ENCODE measurements at regions not wholly inside any gene's neighbourhood (a gene's known extent, or its start where the extent isn't known, plus 50 kb on each side); places are given as distances from the start of the nearest gene placed in this dataset.

GRCh38 chr7:145327646-145328045, 491.8 kb upstream of the TPK1 start:
- ChIA-PET CTCF (ENCODE audit: partially characterized antibody) (no interaction called here), POLR2A (ENCODE audit: partially characterized antibody) (no interaction called here)
- no peak for FAIRE-seq
- no peak overlapping the region for H2BK20ac ChIP-seq (ENCODE audit: low read length)
- H4K5ac ChIP-seq (ENCODE audit: insufficient read length, low read depth, low read length) = no peak overlapping the region
- no peak overlapping the region for H2BK120ac ChIP-seq (replicated peaks; ENCODE audit: low read depth, low read length)
- H4K91ac ChIP-seq (replicated peaks; ENCODE audit: insufficient read length, low read length) = no peak overlapping the region
- no peak overlapping the region for H3K4me2 ChIP-seq (ENCODE audit: insufficient read depth in 1 of 2, low read depth in 2 of 2, low read length in 2 of 2)
- H3K79me1 ChIP-seq (ENCODE audit: low read depth, low read length) = no peaks in the 10 kb centered on the region
- no peak overlapping the region for H3K4ac ChIP-seq (replicated peaks; ENCODE audit: insufficient read length, low read depth, low read length)
- no peak overlapping the region for H2BK5ac ChIP-seq (ENCODE audit: low read depth, low read length)
- H2AK5ac ChIP-seq (ENCODE audit: low read depth, low read length) = no peak overlapping the region
- H3K27ac ChIP-seq (ENCODE audit: low read depth, low read length) = no peak overlapping the region
- no peak overlapping the region for H3K4me3 ChIP-seq (ENCODE audit: extremely low read depth in 1 of 4, insufficient read depth in 2 of 4, low read depth in 3 of 4, low read length in 4 of 4)
- H3K23me2 ChIP-seq (ENCODE audit: low read depth, low read length) = peaks cover 2% of the 10 kb centered on the region; the same call in 1 of the 2 replicates
- no peak overlapping the region for H3K14ac ChIP-seq (ENCODE audit: insufficient read length)
- WGBS, 2 experiments (ENCODE audit: extremely low coverage in 1 of 2, insufficient coverage in 1 of 2, insufficient read length in 1 of 2, insufficient replicate concordance in 2 of 2, low coverage in 1 of 2, low lambda C conversion rate in 2 of 2, missing lambda C conversion rate in 1 of 2) = 93% methylated on average over 1 of the region's 1 CpG; no CpG with 5 or more reads in 1 of the 2 experiments
- H3K23ac ChIP-seq (ENCODE audit: insufficient read length) = no peak overlapping the region
- H3K56ac ChIP-seq (replicated peaks; ENCODE audit: insufficient read length, low read depth, low read length) = no peak overlapping the region
- H3K4me1 ChIP-seq (replicated peaks in 1 of 4; ENCODE audit: control insufficient read depth in 3 of 4, insufficient read depth in 4 of 4, low read length in 3 of 4) = no peaks in the 10 kb centered on the region
- peaks cover 0 to 2% of the 10 kb centered on the region in 2 experiments; a peak in 1 of 4 replicates for H3K9me3 ChIP-seq (ENCODE audit: insufficient read depth in 2 of 2, low read depth in 1 of 2, low read length in 1 of 2)
- H3K9ac ChIP-seq (replicated peaks in 1 of 4; ENCODE audit: extremely low read depth in 1 of 4, low read depth in 3 of 4, low read length in 3 of 4) = no peak overlapping the region
- H4K20me1 ChIP-seq (replicated peaks in 1 of 2; ENCODE audit: control insufficient read depth in 1 of 2, insufficient read depth in 2 of 2, low read length in 2 of 2) = peaks cover 0 to 2% of the 10 kb centered on the region in 2 experiments
- H3K79me2 ChIP-seq (ENCODE audit: control insufficient read depth in 1 of 2, insufficient read depth in 2 of 2, low read length in 2 of 2) = no peaks in the 10 kb centered on the region
- H2AFZ ChIP-seq (ENCODE audit: low read length) = no peak overlapping the region
- H4K8ac ChIP-seq (ENCODE audit: extremely low read depth, insufficient read depth, low read length) = no peak overlapping the region
- no peak overlapping the region for H2BK12ac ChIP-seq (ENCODE audit: low read depth, low read length)
- no peak overlapping the region for H3K18ac ChIP-seq (ENCODE audit: extremely low read depth, low read length)
- TF ChIP-seq SP1 (IDR thresholded peaks at IDR 0.05; ENCODE audit: low read depth, low read length) (no peak), TAF7 (optimal IDR thresholded peaks at IDR 0.05; ENCODE audit: borderline replicate concordance, low read depth, low read length) (no peak), SAP30 (IDR thresholded peaks at IDR 0.05; ENCODE audit: insufficient read depth, insufficient replicate concordance, low read length) (no peak)
- no peaks in the 10 kb centered on the region for H3K36me3 ChIP-seq (ENCODE audit: control insufficient read depth in 2 of 4, insufficient read depth in 4 of 4, low read length in 3 of 4)
- H3K27me3 ChIP-seq (replicated peaks in 1 of 4; ENCODE audit: control insufficient read depth in 3 of 4, extremely low read depth in 1 of 4, insufficient read depth in 3 of 4, low read length in 3 of 4) = peaks cover 0 to 2% (median under 1%) of the 10 kb centered on the region in 4 experiments; a peak in 2 of 7 replicates
- no peak for DNase-seq (ENCODE audit: low read depth in 1 of 2, low spot score in 2 of 2)
- no peak overlapping the region for H2BK15ac ChIP-seq (ENCODE audit: low read length)
